ENCODE measurements at regions not wholly inside any gene's neighbourhood (a gene's known extent, or its start where the extent isn't known, plus 50 kb on each side); places are given as distances from the start of the nearest gene placed in this dataset.

- DNase-seq, result no peak
These were observed 313.0 kb downstream of the GBA3 start for GRCh38 chr4:23005691-23006090.

- no peak for DNase-seq
These were observed 308.7 kb downstream of the GBA3 start for GRCh38 chr4:23001478-23001877.

- DNase-seq, result no peak
These were observed 306.7 kb downstream of the GBA3 start for GRCh38 chr4:22999419-22999818.

GRCh38 chr4:22997358-22998224 lies 304.9 kb downstream of the GBA3 start:
- no peak for DNase-seq

- DNase-seq, result no peak
These were observed 298.8 kb downstream of the GBA3 start for GRCh38 chr4:22991576-22991975.

GRCh38 chr4:22988526-22988925 lies 295.8 kb downstream of the GBA3 start:
- DNase-seq, result no peak

GRCh38 chr4:22987870-22988269 lies 295.1 kb downstream of the GBA3 start:
- DNase-seq, result no peak

- DNase-seq, result no peak
These were observed 294.1 kb downstream of the GBA3 start for GRCh38 chr4:22986881-22987280.

GRCh38 chr4:22986262-22986661 lies 293.5 kb downstream of the GBA3 start:
- no peak for DNase-seq

GRCh38 chr4:22984390-22984789 lies 291.7 kb downstream of the GBA3 start:
- no peak for DNase-seq

- no peak for DNase-seq
These were observed 285.9 kb downstream of the GBA3 start for GRCh38 chr4:22978656-22979055.

GRCh38 chr4:22970665-22971064 lies 277.9 kb downstream of the GBA3 start:
- no peak for DNase-seq

- no peak for DNase-seq
These were observed 276.7 kb downstream of the GBA3 start for GRCh38 chr4:22969287-22969896.

GRCh38 chr4:22962295-22962694 lies 269.6 kb downstream of the GBA3 start:
- no peak for DNase-seq

- DNase-seq, result no peak
These were observed 266.7 kb downstream of the GBA3 start for GRCh38 chr4:22959483-22959882.

GRCh38 chr4:22957774-22958309 lies 265.1 kb downstream of the GBA3 start:
- no peak for DNase-seq

- DNase-seq, result no peak
These were observed 256.6 kb downstream of the GBA3 start for GRCh38 chr4:22949161-22949855.

GRCh38 chr4:22947851-22948250 lies 255.1 kb downstream of the GBA3 start:
- no peak for DNase-seq

GRCh38 chr4:22942920-22943559 lies 250.3 kb downstream of the GBA3 start:
- DNase-seq, result no peak

GRCh38 chr4:22941688-22942375 lies 249.1 kb downstream of the GBA3 start:
- no peak for DNase-seq

- DNase-seq, result no peak
These were observed 239.6 kb downstream of the GBA3 start for GRCh38 chr4:22932326-22932725.

GRCh38 chr4:22922426-22922825 lies 229.7 kb downstream of the GBA3 start:
- no peak for DNase-seq

Data from right hindlimb (tissue), 1 donor.